ENCODE measurements at regions not wholly inside any gene's neighbourhood (a gene's known extent, or its start where the extent isn't known, plus 50 kb on each side); places are given as distances from the start of the nearest gene placed in this dataset.

- TF ChIP-seq, protein P1, sequence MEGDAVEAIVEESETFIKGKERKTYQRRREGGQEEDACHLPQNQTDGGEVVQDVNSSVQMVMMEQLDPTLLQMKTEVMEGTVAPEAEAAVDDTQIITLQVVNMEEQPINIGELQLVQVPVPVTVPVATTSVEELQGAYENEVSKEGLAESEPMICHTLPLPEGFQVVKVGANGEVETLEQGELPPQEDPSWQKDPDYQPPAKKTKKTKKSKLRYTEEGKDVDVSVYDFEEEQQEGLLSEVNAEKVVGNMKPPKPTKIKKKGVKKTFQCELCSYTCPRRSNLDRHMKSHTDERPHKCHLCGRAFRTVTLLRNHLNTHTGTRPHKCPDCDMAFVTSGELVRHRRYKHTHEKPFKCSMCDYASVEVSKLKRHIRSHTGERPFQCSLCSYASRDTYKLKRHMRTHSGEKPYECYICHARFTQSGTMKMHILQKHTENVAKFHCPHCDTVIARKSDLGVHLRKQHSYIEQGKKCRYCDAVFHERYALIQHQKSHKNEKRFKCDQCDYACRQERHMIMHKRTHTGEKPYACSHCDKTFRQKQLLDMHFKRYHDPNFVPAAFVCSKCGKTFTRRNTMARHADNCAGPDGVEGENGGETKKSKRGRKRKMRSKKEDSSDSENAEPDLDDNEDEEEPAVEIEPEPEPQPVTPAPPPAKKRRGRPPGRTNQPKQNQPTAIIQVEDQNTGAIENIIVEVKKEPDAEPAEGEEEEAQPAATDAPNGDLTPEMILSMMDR (IDR thresholded peaks at IDR 0.05; ENCODE audit: insufficient read depth, low read length, poor library complexity, severe bottlenecking), result no peak
- TF ChIP-seq EZH2phosphoT487 (conservative IDR thresholded peaks at IDR 0.05; ENCODE audit: low read length), result no peak
These were observed 166.4 kb upstream of the SMIM23 start for GRCh38 chr5:171619196-171619595.
